DMS114 treated with DMSO at 0.1 percent for 48 hours (cell line): ENCODE measurements at regions not wholly inside any gene's neighbourhood (a gene's known extent, or its start where the extent isn't known, plus 50 kb on each side); places are given as distances from the start of the nearest gene placed in this dataset.

ENCODE experiments used
- DNase-seq: peaks from one replicate; lab custom pipeline; 2025; ENCODE audit not compliant: unreplicated experiment; lab: John Stamatoyannopoulos, UW

DNA sequence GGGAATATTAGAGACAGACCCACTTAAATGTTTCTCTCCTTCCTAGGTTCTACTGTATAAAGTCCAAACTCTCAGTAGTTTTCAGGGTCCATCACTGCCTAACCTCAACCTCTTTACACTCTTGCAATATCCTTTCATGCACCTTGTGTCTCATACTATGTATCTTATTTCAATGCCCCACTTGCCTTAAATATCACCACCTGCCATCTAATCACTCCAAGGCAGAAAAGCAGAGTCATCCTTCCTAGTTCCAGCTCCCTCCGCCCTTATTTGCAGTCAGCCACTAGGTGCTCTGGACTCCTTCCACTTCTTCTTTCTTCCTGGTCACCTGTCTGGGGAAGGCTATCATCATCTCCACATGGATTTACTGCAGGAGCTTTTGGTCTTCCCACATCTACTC is 322.0 kb downstream of the MFSD1 start:
- DNase-seq: no peak

DNA sequence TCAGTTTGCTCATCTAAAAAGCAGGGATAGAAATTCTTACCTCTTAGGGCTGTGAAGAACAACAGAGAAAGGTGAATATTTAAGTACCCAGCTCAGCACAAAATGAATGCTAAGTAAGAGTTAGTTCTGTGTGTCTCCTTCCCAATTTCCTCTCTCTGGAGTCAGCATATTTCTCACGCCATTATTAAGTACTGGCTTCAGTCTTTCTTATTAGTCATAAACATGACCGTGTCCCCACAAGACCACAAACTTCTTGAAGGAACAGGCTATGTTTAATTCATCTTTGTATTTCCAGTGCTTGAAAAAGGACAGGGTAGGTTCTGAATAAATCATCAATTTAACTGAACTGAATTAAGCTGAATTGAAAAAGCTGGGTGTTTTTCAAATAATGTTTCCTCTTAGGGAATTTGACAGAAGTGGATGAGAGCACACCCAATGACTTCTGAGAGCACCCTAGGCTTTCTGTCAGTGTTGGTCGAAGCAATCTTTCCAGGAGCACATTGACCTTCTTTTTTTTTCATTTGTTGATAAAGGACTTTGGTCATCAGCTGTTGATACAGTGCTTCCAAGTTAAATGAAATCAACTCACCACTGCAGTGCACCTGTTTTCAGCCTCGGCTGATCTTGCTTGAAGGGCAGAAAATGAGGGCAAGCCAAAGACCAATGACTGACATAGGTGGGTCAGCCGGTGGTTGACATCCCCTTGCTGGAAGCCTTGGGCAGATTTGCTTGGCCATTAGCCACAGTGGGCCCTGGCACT is 324.6 kb downstream of the MFSD1 start:
- DNase-seq: no peak

DNA sequence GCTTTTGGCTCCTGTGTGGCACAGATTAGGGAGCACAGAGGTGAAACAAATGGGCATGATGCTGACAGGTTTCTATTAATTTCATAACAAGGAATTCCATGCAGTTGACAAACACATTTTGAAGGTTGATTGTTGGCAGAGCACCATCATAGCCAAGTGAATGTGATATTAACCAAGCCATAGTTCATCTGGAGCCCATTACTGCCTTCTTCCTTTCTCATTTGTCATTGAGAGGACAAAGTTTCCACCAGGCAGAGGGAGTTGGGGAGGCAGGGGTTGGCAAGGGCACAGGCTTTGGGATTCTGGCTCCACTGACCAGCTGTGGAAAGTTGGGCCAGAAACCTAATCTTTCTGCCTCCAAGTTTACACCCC is 325.2 kb downstream of the MFSD1 start:
- no peak for DNase-seq

DNA sequence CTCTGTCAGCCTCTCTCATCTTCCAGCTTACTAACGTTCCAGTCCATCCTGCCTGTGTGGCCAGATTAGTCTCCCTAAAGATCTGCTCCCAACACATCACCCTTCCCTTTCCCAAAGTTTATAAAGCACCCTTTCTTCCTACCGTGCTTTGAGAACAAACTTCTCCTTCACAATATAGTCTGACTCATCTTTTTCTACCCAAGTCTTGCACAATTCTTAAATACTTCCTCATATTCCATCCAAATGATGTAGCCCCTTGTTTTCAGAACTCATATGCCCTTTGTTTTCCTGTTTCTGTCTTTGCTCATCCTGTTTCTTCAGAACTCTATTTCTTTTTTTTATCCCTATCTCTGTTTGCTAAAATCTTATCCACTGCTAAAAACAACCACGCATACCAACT is 326.8 kb downstream of the MFSD1 start:
- no peak for DNase-seq

DNA sequence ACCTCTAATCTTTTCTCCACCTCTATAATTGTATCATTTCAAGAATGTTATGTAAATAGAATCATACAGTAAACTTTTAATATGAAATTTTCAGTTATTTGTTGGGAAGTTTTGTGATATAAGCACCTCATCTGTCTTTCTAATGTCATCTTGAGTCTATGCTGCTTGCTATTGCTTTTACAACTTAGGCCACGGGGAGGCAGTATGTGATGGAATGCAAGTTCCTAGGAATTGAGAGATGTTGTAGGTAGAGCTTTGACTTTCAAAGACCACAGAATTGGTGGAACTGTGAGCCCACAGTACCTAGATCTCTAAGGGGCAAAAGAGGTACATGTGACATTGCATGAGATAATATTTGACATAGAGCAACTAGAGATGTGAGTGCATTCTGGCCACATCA is 328.3 kb downstream of the MFSD1 start:
- no peak for DNase-seq

DNA sequence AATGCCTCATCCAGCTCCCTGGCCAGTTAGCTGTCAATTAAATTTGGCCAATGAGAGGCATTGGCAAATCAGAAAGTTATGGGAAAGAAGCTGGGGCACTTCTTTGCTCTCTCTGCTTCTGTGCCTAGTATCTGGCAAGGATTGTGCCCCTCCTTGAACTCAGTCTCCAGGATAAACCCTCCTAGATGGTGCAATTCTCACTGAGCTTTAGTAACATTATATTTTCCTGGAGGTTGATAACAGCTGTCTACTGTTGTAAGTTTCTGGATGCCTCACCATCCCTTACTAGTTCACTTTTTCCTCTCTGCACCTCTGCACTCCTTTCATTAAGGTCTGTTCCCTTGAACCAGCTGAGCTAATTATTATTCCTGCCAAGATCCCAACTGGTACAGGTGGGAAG is 329.5 kb downstream of the MFSD1 start:
- no peak for DNase-seq

DNA sequence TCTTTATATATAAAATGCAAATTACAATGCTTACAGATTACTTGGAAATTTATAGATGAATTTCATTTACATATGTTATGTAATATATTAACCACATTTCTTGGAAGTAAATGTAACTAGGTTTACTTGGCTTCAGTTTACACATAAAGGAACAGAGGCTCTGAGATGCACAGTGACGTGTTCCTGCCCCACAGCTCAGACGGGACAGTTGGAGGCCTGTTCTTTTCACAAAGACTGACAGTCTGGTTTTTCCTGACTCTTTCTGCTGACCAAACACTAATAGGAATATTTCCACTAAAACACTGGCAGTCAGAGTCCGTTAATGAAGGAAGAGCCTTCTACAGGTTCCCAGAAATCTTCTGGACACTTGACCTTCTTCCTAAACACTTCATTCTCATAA is 336.1 kb downstream of the MFSD1 start:
- no peak for DNase-seq

DNA sequence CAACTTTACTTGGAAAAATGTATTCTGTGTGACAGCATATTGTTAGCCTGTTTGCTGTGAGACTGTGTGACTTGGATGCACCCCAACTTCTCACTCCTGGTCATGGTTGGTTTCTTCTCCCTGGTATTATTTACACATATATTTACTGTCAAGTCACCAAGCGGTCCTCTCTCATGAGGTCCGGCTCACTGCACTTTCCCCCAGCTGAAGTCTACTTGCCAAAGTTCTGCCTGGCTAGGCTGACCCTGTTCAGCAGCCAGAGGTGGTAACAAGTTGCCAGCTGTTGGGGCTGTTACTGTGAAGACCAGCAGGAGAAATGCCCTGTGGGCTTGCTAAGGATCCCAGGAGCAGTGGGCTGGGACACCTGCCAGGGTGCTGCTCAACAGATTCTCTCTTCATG is 337.5 kb downstream of the MFSD1 start:
- DNase-seq: no peak

DNA sequence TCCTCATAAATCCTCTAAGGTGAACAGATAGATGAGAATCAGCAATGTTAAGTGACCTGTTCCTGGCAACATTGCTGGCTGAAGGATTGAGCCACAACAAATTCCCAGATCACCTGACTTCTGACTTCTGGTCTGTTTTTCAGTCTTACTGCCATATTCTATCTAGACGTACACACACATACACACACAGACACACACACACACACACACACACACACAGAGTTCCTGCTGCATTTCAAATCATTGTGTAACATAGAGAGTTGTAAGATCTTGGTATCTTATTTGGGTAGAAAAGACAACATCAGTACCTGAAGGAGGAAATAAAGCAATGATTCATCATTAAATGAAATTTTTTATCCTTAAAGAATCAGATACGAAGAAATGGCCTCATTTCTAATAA is 342.6 kb downstream of the MFSD1 start:
- DNase-seq: no peak

DNA sequence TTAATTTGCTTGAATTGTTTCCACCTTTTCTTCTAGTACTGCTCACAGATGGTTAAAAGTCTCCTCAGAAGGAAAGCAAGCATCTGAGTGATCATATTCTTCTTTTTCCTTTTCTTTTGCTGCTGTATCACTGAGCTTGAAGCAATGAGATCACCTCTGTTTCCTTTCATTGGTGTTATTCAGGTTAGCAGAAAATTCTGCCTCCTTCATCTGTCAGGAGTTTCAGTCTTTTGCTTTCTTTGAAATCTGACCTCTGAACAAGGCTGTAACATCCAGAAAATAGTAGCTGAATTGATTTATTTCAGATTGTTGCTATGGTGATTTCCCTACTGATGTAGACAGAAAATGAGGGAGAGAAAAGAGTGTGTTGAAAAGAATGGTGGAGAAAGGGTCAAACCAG is 343.0 kb downstream of the MFSD1 start:
- DNase-seq: no peak

DNA sequence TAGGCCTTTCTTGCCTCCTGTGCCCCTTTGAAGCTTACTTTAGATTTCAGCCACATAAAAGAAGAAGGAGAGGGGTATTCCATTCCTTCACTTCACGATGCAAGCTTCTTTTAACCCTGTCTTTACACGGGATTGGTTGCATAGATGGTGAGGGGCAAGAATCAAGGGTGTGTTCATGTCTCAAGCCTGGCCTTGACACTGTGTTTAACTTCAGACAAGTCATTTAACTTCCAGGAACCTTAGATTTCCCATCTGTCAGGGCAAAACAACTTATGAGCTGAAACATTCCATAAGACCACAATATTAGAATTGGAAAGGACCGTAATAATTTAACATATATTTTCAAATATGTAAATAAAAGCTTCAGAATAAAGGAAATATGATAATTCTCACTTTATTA is 344.5 kb downstream of the MFSD1 start:
- no peak for DNase-seq

DNA sequence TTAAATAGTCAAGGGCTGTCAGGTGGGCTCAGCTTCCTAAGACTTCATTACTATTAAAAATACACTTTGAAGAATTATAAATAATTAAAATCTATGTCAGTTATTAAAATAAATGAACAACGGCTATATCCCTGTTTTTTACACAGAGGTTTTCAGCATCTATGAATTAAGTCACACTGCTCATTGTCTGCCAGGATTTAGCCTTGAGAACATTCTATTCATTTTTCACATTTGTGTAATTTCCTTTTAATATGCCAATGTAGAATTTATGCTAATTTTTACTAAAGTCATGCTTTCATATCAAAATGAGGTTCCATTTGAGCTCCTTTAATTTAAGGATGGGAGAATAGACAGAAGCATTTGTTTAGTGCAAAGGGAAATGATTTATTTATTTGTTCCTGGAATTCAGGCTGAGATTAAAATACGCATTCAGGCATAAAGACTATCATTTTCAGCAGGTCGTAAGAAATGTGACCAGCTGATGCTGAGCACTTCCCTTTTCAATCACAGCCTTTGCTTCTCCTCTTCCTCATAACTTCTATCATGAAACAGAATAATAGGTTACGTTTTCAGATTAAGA is 345.1 kb downstream of the MFSD1 start:
- DNase-seq: no peak

DNA sequence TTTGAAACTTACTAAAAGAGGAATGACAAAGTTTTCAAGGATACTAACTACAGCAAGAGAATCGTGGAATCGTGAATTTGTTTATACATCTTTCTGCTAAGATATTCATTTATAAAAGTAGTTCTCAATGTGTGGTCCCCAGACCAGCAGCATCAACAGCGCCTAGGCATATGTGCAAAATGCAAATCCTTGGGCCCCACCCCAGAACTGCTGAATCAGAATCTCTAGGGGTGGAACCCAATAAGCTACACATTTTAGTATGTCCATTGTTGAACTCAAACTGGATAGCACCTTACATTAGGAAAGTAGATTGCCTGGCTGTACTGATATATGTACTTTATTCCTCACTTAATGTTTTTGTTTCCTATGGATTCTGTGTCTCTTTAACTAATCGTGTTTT is 346.0 kb downstream of the MFSD1 start:
- DNase-seq: no peak

DNA sequence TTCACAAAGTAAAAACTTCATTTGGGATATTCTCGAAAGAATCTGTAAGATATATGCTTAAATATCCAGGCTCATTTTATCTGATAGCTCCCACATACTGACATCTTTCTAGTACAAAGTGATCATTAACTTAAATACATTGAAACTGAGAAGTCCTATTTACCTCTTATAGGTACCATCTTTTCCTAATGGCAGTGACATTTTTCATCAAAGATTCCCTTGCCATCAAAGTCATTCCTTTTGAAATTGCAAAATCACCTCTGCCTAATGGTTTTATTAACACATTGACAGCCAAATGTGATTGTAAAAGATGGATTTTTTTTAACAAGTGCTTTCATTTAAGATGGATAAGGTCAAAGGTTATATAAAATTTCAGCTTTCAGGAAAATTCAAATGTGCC is 346.6 kb downstream of the MFSD1 start:
- DNase-seq: no peak

DNA sequence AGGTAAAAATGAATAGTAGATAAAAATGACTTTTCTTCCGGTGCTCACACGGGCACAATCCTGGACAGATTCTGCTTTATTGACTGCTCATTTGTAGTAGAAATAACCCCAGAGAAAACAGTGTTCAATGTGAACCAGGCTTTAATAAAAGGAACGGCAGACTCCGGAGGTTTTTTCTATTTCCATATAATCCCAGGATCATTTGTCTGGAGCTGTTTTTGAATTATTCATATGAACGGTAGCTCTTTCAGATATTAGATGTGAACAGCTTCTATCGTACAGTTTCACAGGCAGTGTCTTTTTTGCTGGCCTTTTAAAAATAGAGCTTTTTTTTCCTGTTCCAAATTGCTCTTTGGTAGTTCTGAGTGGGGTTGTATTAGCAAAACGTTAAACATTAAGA is 347.3 kb downstream of the MFSD1 start:
- DNase-seq: no peak

DNA sequence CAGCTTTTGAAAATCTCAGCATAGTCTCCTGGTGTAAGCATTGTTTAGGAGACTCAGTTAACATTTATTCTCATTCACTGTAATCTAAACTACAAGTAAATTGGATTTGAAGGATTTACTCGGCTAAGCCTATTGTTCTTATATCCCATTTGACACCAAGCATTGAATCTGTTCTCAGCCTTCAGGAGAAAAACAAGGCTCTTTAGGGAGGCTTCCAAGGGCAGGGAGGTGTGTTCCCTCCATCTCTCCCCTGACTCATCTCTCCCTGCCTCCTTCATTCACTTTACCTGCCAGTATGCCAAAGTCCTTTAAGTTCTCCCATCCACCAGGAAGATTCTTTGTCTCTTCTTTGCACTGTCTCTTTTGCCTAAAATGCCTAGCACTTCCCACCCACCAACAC is 347.8 kb downstream of the MFSD1 start:
- DNase-seq: no peak

DNA sequence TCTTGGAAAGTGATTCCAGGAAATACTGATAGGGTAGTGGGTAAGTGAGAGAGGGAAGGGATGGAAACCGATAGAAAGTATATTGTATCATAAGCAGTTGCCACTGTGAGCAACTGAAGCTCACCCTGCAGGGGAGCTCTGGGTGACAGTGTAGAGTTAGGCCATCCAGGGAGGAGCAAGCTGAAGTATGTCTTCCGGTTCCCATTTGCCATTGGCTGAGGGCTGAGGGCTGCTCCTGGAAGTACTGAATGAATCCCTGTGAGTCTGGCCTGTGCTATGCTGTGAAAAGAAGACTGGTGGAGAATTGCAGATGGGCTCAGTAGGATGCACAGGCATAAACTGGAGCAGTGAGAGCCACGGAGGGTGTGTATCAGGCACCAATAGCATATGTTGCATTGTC is 348.3 kb downstream of the MFSD1 start:
- DNase-seq: no peak

DNA sequence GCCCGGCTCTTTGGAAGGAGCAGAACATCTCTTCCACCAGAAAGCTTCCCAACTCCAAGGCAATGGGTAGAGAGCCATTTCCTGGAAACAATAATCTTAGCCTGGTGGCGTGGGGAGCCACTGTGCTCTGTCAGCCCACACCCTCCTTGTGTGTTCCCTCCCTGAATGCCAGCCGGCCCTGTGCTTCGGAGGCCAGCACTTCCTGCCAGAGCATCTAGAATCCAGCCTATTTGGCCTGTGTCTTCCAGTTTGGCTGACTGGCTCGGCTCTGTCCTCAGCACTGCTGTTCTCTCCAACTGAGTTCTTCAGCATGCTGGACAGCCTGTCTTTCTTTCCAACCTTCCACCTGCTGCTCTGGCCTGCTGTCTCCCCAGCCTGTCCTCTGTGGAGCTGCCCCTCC is 349.3 kb downstream of the MFSD1 start:
- no peak for DNase-seq

DNA sequence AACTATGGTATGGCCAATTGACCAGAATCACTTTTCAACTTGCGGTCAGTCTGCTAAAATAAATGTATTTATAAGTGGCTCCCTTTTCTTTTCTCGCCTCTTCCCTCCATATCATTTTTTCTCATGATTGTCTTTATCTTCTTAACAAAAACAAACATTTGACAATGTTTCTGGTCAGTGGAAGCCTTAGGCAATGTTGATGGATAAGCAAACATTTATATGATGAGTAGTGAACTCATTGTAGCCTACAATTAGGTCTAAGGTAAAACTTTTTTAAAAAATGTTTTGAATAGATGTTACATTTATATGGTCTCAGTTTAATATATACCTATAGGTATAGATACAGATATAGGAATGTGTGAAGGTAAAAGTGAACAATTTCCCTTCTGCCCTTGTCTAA is 355.4 kb downstream of the MFSD1 start:
- no peak for DNase-seq

DNA sequence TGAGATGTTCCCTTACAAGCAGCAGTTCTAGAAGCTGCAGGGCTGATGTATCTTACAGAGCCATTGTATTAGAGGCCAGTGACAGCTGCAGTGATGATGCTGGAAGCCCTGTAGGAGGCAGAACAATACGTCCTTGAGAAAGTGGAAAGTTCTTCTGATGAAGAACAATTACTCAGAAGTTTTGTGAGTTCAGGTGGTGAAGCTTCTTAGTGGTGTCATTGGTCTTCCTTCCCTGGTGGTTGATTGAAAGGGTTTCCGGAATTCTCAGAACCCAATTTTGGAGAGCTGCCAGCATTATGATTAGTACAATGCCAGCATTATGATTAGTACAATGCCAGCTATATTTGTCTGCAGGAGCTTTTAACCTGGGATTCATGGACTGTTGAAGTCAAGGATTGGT is 356.4 kb downstream of the MFSD1 start:
- DNase-seq: no peak

DNA sequence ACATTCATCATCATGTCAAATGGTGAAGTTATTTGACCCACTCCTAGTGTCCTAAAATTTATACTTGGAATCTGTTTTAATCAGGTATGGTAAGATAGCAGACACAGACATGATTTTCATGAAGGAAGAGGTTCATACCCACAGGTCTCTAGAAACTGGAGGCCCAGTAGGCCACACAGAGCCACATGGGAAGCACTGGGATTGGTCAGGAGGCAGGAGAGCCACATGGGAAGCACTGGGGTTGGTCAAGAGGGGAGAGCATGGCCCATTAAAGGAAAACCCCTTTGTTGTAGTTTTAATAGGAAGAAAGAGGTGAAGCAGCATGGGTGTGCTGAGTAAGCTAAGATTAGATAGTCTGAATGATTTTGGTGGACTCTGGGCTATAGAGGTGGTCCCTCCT is 356.9 kb downstream of the MFSD1 start:
- DNase-seq: no peak

DNA sequence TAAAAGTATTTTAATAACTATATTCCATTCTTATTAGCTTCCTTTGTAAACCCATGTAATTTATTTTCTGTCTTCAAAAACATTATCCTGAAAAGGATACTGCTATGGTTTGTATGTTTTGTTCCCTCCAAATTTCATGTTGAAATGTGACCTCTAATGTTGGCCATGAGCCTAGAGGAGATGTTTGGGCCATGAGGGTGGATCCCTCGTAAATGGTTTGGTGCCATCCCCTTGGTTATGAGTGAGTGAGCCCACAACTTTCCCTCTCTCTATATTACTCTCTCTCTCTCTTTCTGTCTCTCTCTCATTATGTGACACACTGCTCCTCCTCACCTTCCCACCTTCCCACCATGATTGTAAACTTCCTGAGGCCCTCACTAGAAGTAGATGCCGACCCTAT is 357.7 kb downstream of the MFSD1 start:
- DNase-seq: no peak

DNA sequence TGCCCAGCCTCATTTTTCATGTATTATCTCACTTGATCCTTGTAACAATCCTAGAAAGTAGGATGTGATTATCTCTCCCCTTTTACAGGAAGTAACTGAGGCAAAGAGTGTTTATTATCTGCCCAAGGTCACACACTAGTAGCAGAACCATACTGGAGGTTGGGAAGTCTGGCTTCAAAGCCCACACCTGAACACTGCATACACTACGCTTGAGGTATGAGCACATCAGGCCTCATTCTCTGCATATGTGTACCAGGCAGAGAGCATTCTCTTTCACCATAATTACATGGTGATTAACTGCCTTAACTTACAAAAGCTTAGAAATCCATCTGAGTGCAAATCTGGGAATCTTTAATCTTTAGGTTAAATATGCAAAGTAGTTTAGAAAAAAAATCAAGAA is 361.8 kb downstream of the MFSD1 start:
- no peak for DNase-seq
